ENCODE measurements at regions not wholly inside any gene's neighbourhood (a gene's known extent, or its start where the extent isn't known, plus 50 kb on each side); places are given as distances from the start of the nearest gene placed in this dataset.

DNA sequence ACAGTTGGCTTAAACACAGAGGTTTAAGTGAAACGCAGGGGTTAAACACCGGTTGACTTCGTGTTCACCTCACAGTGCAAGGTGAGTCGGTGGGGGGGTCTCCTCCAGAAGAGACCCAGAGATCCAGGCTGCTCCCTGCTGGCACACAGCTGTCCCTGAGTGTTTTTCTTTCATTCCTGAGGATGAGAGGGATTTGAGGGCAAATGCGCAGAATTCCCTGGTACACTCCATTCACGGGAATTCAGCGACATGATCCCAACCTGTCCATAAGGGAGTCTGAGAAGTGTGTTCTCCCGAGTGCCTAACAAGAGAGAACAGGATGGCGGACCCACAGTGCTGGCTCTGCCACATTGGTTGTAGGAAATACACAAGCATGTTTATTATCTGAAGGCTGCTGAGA is 107.2 kb upstream of the ESRRB start:
- TF ChIP-seq EZH2phosphoT487 (IDR thresholded peaks at IDR 0.05; ENCODE audit: borderline replicate concordance, low read depth, low read length), result no peak
- TF ChIP-seq, protein P1, sequence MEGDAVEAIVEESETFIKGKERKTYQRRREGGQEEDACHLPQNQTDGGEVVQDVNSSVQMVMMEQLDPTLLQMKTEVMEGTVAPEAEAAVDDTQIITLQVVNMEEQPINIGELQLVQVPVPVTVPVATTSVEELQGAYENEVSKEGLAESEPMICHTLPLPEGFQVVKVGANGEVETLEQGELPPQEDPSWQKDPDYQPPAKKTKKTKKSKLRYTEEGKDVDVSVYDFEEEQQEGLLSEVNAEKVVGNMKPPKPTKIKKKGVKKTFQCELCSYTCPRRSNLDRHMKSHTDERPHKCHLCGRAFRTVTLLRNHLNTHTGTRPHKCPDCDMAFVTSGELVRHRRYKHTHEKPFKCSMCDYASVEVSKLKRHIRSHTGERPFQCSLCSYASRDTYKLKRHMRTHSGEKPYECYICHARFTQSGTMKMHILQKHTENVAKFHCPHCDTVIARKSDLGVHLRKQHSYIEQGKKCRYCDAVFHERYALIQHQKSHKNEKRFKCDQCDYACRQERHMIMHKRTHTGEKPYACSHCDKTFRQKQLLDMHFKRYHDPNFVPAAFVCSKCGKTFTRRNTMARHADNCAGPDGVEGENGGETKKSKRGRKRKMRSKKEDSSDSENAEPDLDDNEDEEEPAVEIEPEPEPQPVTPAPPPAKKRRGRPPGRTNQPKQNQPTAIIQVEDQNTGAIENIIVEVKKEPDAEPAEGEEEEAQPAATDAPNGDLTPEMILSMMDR (conservative IDR thresholded peaks at IDR 0.05; ENCODE audit: low read length), result no peak
- H3K36me3 ChIP-seq (ENCODE audit: insufficient read depth, low read length), result no peaks in the 10 kb centered on the region
- ChIA-PET CTCF (ENCODE audit: unreplicated experiment) (no interaction called here), POLR2A (no interaction called here)
- no peak for DNase-seq (ENCODE audit: low spot score)
- H3K9me3 ChIP-seq (ENCODE audit: low read length), result no peaks in the 10 kb centered on the region
- H3K79me2 ChIP-seq (ENCODE audit: insufficient read depth, low read depth, low read length), result no peaks in the 10 kb centered on the region
- no peaks in the 10 kb centered on the region for H3K9me2 ChIP-seq (ENCODE audit: insufficient read depth, low read length)
- H3K4me1 ChIP-seq (ENCODE audit: insufficient read depth, low read length, poor library complexity, severe bottlenecking), result no peaks in the 10 kb centered on the region
- H4K20me1 ChIP-seq (ENCODE audit: insufficient read depth, low read length), result no peaks in the 10 kb centered on the region
- intact Hi-C loops (cut with micrococcal nuclease; ENCODE audit: unreplicated experiment), result no loop called here
- BruUV-seq (replicated peaks), result no TSS peak
- H3K4me2 ChIP-seq (ENCODE audit: low read length), result no peak overlapping the region
- no peak overlapping the region for H3K27ac ChIP-seq (ENCODE audit: low read depth, low read length, poor library complexity, severe bottlenecking)
- no peak overlapping the region for H2AFZ ChIP-seq (ENCODE audit: low read length)
- no peak overlapping the region for H3K4me3 ChIP-seq (ENCODE audit: low read depth, low read length, poor library complexity, severe bottlenecking)

DNA sequence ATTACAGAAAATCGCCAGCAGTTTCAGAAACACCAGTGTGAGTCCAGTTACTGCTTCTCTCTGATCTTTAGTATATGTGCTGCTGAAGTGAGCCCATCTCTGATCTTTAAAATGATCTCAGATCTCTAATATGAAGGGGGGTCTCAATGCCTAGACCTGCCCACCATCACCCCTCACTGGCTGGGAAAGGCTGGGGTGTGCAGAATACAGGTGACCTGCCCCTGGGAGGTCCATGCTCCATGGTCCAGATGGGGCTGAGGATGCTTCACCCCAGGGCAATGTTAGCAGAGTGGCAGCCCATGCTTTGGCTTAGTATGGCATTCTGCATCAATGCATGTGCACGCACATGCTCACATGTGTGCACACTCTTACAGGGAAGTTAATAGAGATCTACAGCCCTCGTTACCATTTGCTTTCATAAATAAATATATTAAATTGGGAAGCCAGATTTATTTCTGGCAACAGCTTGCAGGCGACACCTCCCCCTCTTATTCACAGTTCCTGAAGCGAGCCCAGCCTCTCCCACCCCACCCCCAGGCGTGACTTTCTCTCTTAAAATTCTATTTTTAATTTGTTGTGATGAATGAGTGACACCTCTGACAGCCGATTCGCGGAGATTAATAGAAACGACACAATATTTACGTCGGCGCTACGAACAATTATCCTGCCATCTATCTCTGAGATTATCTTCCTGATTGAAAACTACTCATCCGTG is 104.7 kb upstream of the ESRRB start:
- Histone ChIP-seq H2AFZ (ENCODE audit: low read length) (no peak overlapping the region), H3K9me3 (ENCODE audit: low read length) (no peaks in the 10 kb centered on the region), H3K36me3 (ENCODE audit: insufficient read depth, low read length) (no peaks in the 10 kb centered on the region), H3K4me2 (ENCODE audit: low read length) (no peak overlapping the region), H3K4me1 (ENCODE audit: insufficient read depth, low read length, poor library complexity, severe bottlenecking) (no peaks in the 10 kb centered on the region), H4K20me1 (ENCODE audit: insufficient read depth, low read length) (no peaks in the 10 kb centered on the region), H3K27ac (ENCODE audit: low read depth, low read length, poor library complexity, severe bottlenecking) (no peak overlapping the region), H3K9me2 (ENCODE audit: insufficient read depth, low read length) (no peaks in the 10 kb centered on the region), H3K4me3 (ENCODE audit: low read depth, low read length, poor library complexity, severe bottlenecking) (no peak overlapping the region), H3K79me2 (ENCODE audit: insufficient read depth, low read depth, low read length) (no peaks in the 10 kb centered on the region)
- ChIA-PET POLR2A (interaction anchor here (0.6 kb wide), 1 partner anchor 10 kb away, joined by 3 read pairs; no protein-coding TSS in a partner anchor), CTCF (ENCODE audit: unreplicated experiment) (no interaction called here)
- TF ChIP-seq, protein P1 (conservative IDR thresholded peaks at IDR 0.05; ENCODE audit: low read length), result no peak
- no peak for TF ChIP-seq EZH2phosphoT487 (IDR thresholded peaks at IDR 0.05; ENCODE audit: borderline replicate concordance, low read depth, low read length)
- intact Hi-C loops (cut with micrococcal nuclease; ENCODE audit: unreplicated experiment), result no loop called here
- BruUV-seq (replicated peaks), result no TSS peak
- no peak for DNase-seq (ENCODE audit: low spot score)

DNA sequence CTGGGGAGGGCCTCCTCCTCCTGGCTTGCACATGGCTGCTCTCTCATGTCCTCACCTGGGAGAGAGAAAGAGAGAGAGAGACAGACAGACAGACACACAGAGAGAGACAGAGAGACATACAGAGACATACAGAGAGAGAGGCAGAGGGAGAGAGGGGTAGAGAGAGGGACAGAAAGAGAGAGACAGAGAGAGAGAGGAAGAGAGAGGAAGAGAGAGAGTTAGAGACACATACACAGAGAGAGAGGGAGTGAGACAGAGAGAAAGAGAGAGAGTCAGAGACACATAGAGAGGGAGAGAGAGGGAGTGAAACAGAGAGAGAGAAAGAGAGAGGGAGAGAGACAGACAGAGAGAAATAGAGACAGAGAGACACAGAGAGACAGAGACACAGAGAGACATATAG is 103.6 kb upstream of the ESRRB start:
- H2AFZ ChIP-seq (ENCODE audit: low read length), result no peak overlapping the region
- no peaks in the 10 kb centered on the region for H3K79me2 ChIP-seq (ENCODE audit: insufficient read depth, low read depth, low read length)
- DNase-seq (ENCODE audit: low spot score), result no peak
- H3K9me3 ChIP-seq (ENCODE audit: low read length), result no peaks in the 10 kb centered on the region
- no peaks in the 10 kb centered on the region for H3K36me3 ChIP-seq (ENCODE audit: insufficient read depth, low read length)
- no peaks in the 10 kb centered on the region for H4K20me1 ChIP-seq (ENCODE audit: insufficient read depth, low read length)
- ChIA-PET CTCF (ENCODE audit: unreplicated experiment) (no interaction called here), POLR2A (no interaction called here)
- H3K9me2 ChIP-seq (ENCODE audit: insufficient read depth, low read length), result no peaks in the 10 kb centered on the region
- intact Hi-C loops (cut with micrococcal nuclease; ENCODE audit: unreplicated experiment), result loop anchor here (2.0 kb wide), 1 partner anchor 52 kb away; no protein-coding TSS in a partner anchor
- BruUV-seq (replicated peaks), result no TSS peak
- no peak for TF ChIP-seq EZH2phosphoT487 (IDR thresholded peaks at IDR 0.05; ENCODE audit: borderline replicate concordance, low read depth, low read length)
- no peak overlapping the region for H3K4me3 ChIP-seq (ENCODE audit: low read depth, low read length, poor library complexity, severe bottlenecking)
- no peaks in the 10 kb centered on the region for H3K4me1 ChIP-seq (ENCODE audit: insufficient read depth, low read length, poor library complexity, severe bottlenecking)
- H3K27ac ChIP-seq (ENCODE audit: low read depth, low read length, poor library complexity, severe bottlenecking), result no peak overlapping the region
- no peak overlapping the region for H3K4me2 ChIP-seq (ENCODE audit: low read length)

Measured in OCI-LY7 (cell line).